Mucosa of descending colon (tissue), 3 donors: ENCODE measurements at regions not wholly inside any gene's neighbourhood (a gene's known extent, or its start where the extent isn't known, plus 50 kb on each side); places are given as distances from the start of the nearest gene placed in this dataset.

Experiments
- ATAC-seq: fragments of 200-7000 bp; cut with Tn5 transposase; one replicate; pipeline ENCODE4 v1.9.1; 2020; ENCODE audit warnings: mild to moderate bottlenecking, moderate library complexity
- DNase-seq, 3 donors: peaks; one replicate each; pipeline ENCODE4 v3.0.0-alpha.2; 2020
- H3K36me3 ChIP-seq: fragments of 200-600 bp; one replicate; pipeline ENCODE4 v1.8.0; 2021; ENCODE audit warnings: low read depth, mild to moderate bottlenecking
- H3K4me1 ChIP-seq: fragments of 200-600 bp; one replicate; pipeline ENCODE4 v1.8.0; 2021; ENCODE audit warnings: low read depth, mild to moderate bottlenecking
- H3K4me3 ChIP-seq: fragments of 200-600 bp; one replicate; pipeline ENCODE4 v1.8.0; 2021; ENCODE audit warnings: mild to moderate bottlenecking
- H3K9me3 ChIP-seq: fragments of 200-600 bp; one replicate; pipeline ENCODE4 v1.8.0; 2021; ENCODE audit warnings: mild to moderate bottlenecking
- intact Hi-C, 2 donors: fragments of 100-400 bp; cut with DNase I in 1 of 2; cut with micrococcal nuclease in 1 of 2; formaldehyde crosslinking; loops; one replicate each; pipeline versions ENCODE4 v1.11.0 to v1.11.1; 2022; cut with DNase I, micrococcal nuclease
- TF ChIP-seq, protein P1 (sequence below): fragments of 200-600 bp; IDR thresholded peaks from one replicate; pipeline ENCODE4 v1.8.0; 2022; ENCODE audit warnings: antibody characterized with exemption, mild to moderate bottlenecking
- donor health status: DM: no; HTN: no; CAD: no; lungs with moderate emphysema.
- donor health status: DM: no; HTN: no; CAD: no.
- donor health status: DM: no; HTN: yes; CAD: no.

DNA sequence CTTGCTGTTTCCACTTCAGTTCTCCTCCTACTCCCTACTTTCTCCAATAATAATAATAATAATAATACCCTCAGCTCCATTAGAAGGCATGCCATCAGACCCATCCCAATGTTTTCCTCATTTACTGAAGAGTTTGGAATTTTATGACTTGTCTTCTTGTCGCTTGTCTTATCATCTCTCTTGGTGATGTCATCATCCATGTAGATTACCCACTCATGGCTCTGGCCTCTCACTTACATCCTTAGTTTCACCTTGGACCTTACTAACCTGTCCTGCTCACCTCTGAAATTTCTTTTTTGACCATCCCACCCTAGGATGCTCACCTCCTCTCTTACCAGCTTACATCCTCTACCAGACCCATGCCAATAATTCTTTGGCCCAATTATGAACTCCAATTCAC is 329.3 kb downstream of the ACTL7B start:
- no peaks in the 10 kb centered on the region for H3K9me3 ChIP-seq
- no peaks in the 10 kb centered on the region for H3K36me3 ChIP-seq
- no peak for DNase-seq
- TF ChIP-seq, protein P1, sequence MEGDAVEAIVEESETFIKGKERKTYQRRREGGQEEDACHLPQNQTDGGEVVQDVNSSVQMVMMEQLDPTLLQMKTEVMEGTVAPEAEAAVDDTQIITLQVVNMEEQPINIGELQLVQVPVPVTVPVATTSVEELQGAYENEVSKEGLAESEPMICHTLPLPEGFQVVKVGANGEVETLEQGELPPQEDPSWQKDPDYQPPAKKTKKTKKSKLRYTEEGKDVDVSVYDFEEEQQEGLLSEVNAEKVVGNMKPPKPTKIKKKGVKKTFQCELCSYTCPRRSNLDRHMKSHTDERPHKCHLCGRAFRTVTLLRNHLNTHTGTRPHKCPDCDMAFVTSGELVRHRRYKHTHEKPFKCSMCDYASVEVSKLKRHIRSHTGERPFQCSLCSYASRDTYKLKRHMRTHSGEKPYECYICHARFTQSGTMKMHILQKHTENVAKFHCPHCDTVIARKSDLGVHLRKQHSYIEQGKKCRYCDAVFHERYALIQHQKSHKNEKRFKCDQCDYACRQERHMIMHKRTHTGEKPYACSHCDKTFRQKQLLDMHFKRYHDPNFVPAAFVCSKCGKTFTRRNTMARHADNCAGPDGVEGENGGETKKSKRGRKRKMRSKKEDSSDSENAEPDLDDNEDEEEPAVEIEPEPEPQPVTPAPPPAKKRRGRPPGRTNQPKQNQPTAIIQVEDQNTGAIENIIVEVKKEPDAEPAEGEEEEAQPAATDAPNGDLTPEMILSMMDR = no peak
- no peak overlapping the region for H3K4me3 ChIP-seq
- intact Hi-C loops = no loop called here
- H3K4me1 ChIP-seq = no peaks in the 10 kb centered on the region
- no peak for ATAC-seq

DNA sequence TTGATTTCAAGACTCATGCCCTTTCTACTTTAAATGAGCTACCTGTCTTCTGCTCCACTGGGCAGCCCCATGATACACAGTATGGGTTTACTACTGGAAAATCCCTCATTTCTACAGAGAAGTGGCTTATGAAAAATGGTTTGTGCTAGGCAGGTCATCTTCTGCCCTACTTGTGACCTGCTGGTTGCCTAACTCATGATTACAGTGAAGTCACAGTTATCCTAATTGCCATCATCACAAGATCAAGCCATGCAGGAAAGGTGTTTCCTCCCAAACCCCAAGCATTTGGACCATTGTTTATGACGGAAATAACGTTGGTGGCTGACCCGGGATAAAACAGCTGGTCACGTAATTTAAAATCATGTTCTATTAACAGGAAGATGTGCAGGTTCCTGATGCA is 330.6 kb downstream of the ACTL7B start:
- no peak for DNase-seq
- intact Hi-C loops = no loop called here
- ATAC-seq = no peak

DNA sequence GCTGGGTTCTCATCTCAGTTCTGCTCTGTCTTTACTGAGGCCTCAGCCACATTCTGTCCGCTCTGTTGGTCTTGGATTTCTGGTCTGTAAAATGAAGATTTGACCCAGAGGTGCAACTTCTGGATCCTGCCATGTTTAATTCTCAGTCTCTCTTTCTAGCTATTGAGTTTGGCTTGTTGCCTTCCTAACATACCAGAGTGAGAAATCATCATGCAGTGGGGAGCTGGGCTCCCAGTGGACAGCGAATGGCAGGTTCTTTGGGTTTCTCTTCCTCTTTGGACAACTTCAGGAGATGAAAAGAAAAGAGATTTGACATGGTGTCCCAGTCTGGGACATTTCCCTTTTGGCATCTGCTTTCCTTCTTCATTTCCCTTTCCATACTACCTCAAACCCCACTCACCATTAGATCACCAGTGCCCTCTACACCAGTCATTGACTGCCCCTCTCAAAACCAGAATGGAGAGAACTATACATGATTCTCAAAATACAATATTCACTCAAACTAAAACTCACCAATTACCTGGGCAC is 334.7 kb downstream of the ACTL7B start:
- Histone ChIP-seq H3K9me3 (no peaks in the 10 kb centered on the region), H3K4me3 (no peak overlapping the region), H3K36me3 (no peaks in the 10 kb centered on the region), H3K4me1 (no peaks in the 10 kb centered on the region)
- intact Hi-C loops = no loop called here
- DNase-seq (no peak), ATAC-seq (no peak)
- TF ChIP-seq, protein P1 = no peak

More for the DNA sequence above, 330.6 kb downstream of the ACTL7B start:
- H3K36me3 ChIP-seq = no peaks in the 10 kb centered on the region
- H3K4me3 ChIP-seq = no peak overlapping the region
- TF ChIP-seq, protein P1 = no peak
- no peaks in the 10 kb centered on the region for H3K4me1 ChIP-seq
- H3K9me3 ChIP-seq = no peaks in the 10 kb centered on the region

DNA sequence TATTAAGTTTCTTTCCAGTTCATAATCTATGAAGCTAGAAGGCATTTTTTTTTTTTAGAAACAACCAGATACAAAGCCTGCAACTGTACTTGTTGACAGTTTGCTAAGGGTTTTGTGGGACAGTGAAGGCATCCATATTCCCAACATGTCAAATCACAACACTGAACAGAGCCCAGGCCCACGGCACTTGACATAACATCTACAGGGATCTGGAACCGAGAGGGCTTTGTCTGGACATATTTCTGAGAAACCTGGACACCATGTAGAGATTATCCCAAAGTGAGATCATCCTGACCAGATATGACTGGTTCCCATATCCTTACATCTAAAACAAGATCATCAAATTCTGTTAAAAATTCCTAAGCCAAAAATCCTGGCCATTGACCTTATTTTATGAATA is 336.3 kb downstream of the ACTL7B start:
- ATAC-seq (no peak), DNase-seq (no peak)
- no peak overlapping the region for H3K4me3 ChIP-seq
- TF ChIP-seq, protein P1 = no peak
- H3K36me3 ChIP-seq = no peaks in the 10 kb centered on the region
- intact Hi-C loops = no loop called here
- no peaks in the 10 kb centered on the region for H3K9me3 ChIP-seq
- no peaks in the 10 kb centered on the region for H3K4me1 ChIP-seq

DNA sequence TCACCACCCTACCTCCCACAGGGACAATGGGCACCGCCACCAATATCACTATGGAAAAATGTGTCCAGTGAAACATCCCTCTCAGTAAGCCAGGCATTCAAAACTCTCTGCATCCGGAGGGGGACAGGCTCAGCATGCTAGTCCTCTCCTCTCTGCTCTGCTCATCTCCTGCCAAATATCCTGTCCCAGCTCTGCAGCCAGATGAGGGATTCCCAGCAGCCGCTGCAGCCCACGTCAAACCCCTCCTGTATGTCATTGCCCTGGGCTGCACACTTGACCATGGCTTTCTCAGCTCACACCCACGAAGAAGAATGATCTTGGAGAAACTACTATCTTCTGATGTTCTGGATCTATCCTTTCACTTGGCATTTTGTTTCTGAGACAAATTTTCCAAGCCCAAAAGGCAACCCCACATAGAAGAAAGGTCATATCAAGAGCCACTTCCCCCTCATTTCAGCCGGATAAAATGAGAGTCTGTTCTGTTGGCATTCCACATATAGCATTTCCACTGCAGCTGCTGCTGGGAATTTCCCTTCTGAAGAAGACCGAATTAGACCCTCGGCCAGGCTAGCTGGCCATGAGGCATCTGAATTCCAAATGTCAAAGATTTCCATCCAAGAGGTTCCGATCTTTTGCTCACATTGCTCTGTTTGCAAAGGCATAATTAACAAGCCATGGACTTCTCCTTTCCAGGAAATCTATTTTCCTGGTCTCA is 338.0 kb downstream of the ACTL7B start:
- Histone ChIP-seq H3K9me3 (no peaks in the 10 kb centered on the region), H3K4me1 (no peaks in the 10 kb centered on the region), H3K36me3 (no peaks in the 10 kb centered on the region), H3K4me3 (no peak overlapping the region)
- DNase-seq = no peak
- ATAC-seq = no peak
- TF ChIP-seq, protein P1 = no peak
- intact Hi-C loops = no loop called here
